Stimulated activated memory B cell treated with anti-CD40 and anti-IgM and Interleukin-4, amounts not matched to agents 10 μg/mL and 1 μg/mL and 100 μg/mL, for 72 hours (primary cell): ENCODE measurements at regions not wholly inside any gene's neighbourhood (a gene's known extent, or its start where the extent isn't known, plus 50 kb on each side); places are given as distances from the start of the nearest gene placed in this dataset.

Experiments
- ATAC-seq: fragments of 150-1000 bp; cut with Tn5 transposase; 2 replicates; pipeline ENCODE4 v1.10.0; 2021
- H3K27ac Mint-ChIP-seq: one replicate; pipeline ENCODE4 v1.8.0; 2022; ENCODE audit warnings: mild to moderate bottlenecking, mixed read lengths
- H3K27me3 Mint-ChIP-seq: one replicate; pipeline ENCODE4 v1.8.0; 2022; ENCODE audit warnings: mixed read lengths
- H3K36me3 Mint-ChIP-seq: one replicate; pipeline ENCODE4 v1.8.0; 2022; ENCODE audit warnings: mixed read lengths
- H3K4me1 Mint-ChIP-seq: one replicate; pipeline ENCODE4 v1.8.0; 2022; ENCODE audit warnings: mixed read lengths
- H3K4me3 Mint-ChIP-seq: one replicate; pipeline ENCODE4 v1.8.0; 2022; ENCODE audit warnings: mild to moderate bottlenecking, moderate library complexity, mixed read lengths
- H3K9me3 Mint-ChIP-seq: one replicate; pipeline ENCODE4 v1.8.0; 2022; ENCODE audit warnings: mixed read lengths

DNA sequence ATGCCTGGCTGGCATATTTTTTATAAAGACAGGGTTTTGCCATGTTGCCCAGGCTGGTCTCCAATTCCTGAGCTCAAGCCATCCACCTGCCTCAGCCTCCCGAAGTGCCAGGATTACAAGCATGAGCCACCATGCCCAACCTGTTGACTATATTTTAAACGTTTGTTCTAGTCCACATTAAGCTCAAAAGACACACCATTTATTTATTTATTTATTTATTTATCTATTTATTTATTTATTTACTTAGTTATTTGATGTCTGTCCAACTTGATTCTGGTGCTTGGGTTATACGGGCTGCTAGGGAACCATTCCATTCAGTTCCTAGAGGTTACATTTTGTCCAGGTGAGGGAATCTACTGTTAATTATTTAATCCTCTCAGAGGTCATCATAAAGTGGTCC is 98.1 kb upstream of the ADGRL4 start:
- ATAC-seq, result no peak
- H3K27ac Mint-ChIP-seq, result no peak overlapping the region
- no peaks in the 10 kb centered on the region for H3K4me1 Mint-ChIP-seq
- no peaks in the 10 kb centered on the region for H3K27me3 Mint-ChIP-seq
- H3K9me3 Mint-ChIP-seq, result no peaks in the 10 kb centered on the region
- H3K4me3 Mint-ChIP-seq, result no peak overlapping the region
- H3K36me3 Mint-ChIP-seq, result no peaks in the 10 kb centered on the region

GRCh38 chr1:79100385-79100784 is 93.9 kb upstream of the ADGRL4 start:
- H3K36me3 Mint-ChIP-seq, result no peaks in the 10 kb centered on the region
- no peak for ATAC-seq
- H3K27ac Mint-ChIP-seq, result no peak overlapping the region
- peaks cover 5% of the 10 kb centered on the region for H3K9me3 Mint-ChIP-seq
- no peak overlapping the region for H3K4me3 Mint-ChIP-seq
- no peaks in the 10 kb centered on the region for H3K4me1 Mint-ChIP-seq
- H3K27me3 Mint-ChIP-seq, result no peaks in the 10 kb centered on the region

DNA sequence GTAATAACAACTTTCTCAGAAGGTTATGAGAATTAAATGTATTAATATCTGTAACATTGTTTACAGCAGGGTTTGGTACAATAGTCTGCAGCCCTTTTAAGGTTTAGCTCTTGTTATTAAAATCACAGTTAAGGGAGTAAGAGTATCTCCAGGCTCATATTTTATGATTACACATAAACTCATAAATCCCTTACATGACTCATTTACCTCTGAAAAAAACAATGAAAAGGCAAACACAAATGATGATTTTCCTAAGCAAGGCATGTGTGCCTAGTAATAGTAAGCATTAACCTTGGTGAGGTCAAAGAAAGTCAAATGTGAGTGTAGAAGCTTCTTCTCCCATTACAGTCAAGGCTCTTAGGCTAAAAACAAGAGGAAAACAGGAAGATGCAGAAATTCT is 84.5 kb upstream of the ADGRL4 start:
- no peak overlapping the region for H3K4me3 Mint-ChIP-seq
- H3K27ac Mint-ChIP-seq, result no peak overlapping the region
- no peaks in the 10 kb centered on the region for H3K9me3 Mint-ChIP-seq
- H3K36me3 Mint-ChIP-seq, result no peaks in the 10 kb centered on the region
- no peaks in the 10 kb centered on the region for H3K27me3 Mint-ChIP-seq
- no peak for ATAC-seq
- H3K4me1 Mint-ChIP-seq, result no peaks in the 10 kb centered on the region

- Mint-ChIP-seq H3K27ac (no peak overlapping the region), H3K9me3 (no peaks in the 10 kb centered on the region), H3K4me1 (no peaks in the 10 kb centered on the region), H3K4me3 (no peak overlapping the region), H3K27me3 (no peaks in the 10 kb centered on the region), H3K36me3 (no peaks in the 10 kb centered on the region)
- no peak for ATAC-seq
Observed at GRCh38 chr1:79089946-79090345, 83.4 kb upstream of the ADGRL4 start.

DNA sequence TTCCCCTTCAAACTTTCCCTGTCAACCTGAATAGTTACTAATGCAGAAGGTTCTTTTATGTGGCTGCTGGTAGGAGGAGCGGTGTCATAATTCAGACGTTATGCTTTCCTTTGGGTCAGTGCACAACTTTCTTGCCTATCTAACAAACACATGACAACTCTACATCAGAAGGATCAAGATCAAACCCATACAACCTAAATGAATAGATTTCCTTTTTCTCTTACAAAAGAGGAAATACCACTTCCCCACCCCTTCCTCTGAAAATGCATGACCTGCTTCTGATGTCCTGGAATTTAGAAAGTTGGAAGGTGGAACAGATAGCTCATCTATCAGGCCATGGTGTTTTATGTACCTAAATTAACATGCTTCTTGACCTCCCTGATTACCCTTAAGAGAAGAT is 75.7 kb upstream of the ADGRL4 start:
- Mint-ChIP-seq H3K9me3 (peaks cover 5% of the 10 kb centered on the region), H3K27ac (no peak overlapping the region), H3K27me3 (no peaks in the 10 kb centered on the region), H3K4me1 (no peaks in the 10 kb centered on the region), H3K36me3 (no peaks in the 10 kb centered on the region), H3K4me3 (no peak overlapping the region)
- no peak for ATAC-seq

DNA sequence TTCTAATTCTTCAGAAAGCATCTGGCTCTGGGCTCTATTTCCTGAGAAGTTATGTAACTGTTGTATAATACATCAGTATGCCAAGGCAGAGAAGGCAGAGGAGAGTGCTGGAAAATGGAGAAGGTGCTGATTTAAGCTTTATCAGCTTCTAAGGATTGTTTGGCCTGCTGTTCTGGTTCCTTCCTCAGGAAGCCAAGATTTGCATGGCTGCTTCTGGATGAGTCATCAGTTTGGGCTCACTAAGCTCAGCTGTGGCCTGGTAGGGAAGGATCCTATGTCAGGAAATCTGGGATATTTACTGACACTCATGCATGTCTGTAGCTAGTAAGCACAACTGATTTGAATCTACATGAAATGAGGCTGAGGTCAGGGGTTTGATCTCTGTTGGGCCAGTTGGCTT is 73.2 kb upstream of the ADGRL4 start:
- H3K4me1 Mint-ChIP-seq, result no peaks in the 10 kb centered on the region
- no peaks in the 10 kb centered on the region for H3K27me3 Mint-ChIP-seq
- H3K36me3 Mint-ChIP-seq, result no peaks in the 10 kb centered on the region
- H3K4me3 Mint-ChIP-seq, result no peak overlapping the region
- H3K9me3 Mint-ChIP-seq, result peaks cover 5% of the 10 kb centered on the region
- ATAC-seq, result no peak
- no peak overlapping the region for H3K27ac Mint-ChIP-seq

GRCh38 chr1:79074975-79075374 is 68.4 kb upstream of the ADGRL4 start:
- no peaks in the 10 kb centered on the region for H3K4me1 Mint-ChIP-seq

DNA sequence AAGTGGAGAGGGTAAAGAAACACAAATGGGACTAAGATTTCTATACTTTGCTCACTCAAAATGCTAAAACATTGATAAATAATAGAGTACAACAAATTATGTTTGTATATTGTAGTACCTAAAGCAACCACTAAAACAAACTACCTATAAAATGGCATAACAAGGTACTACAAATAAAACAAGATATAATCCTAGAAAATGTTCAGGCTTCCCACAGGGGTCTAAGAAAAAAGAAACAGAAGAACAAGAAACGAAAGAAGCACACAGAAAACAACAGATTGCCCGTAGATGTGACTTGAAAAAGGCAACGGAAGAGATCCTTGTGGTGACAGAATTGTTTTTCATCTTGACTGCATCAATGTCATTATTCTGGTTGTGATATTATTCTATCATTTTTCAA is 63.3 kb upstream of the ADGRL4 start:
- no peaks in the 10 kb centered on the region for H3K4me1 Mint-ChIP-seq
- H3K27ac Mint-ChIP-seq, result no peak overlapping the region
- no peak for ATAC-seq
- H3K9me3 Mint-ChIP-seq, result no peaks in the 10 kb centered on the region
- H3K27me3 Mint-ChIP-seq, result no peaks in the 10 kb centered on the region
- H3K4me3 Mint-ChIP-seq, result no peak overlapping the region
- no peaks in the 10 kb centered on the region for H3K36me3 Mint-ChIP-seq

More at GRCh38 chr1:79074975-79075374, 68.4 kb upstream of the ADGRL4 start:
- no peak for ATAC-seq
- no peak overlapping the region for H3K27ac Mint-ChIP-seq
- no peaks in the 10 kb centered on the region for H3K36me3 Mint-ChIP-seq
- H3K9me3 Mint-ChIP-seq, result peaks cover 5% of the 10 kb centered on the region
- no peaks in the 10 kb centered on the region for H3K27me3 Mint-ChIP-seq
- H3K4me3 Mint-ChIP-seq, result no peak overlapping the region

GRCh38 chr1:79059341-79059740 is 52.8 kb upstream of the ADGRL4 start:
- ATAC-seq, result no peak
- Mint-ChIP-seq H3K4me3 (no peak overlapping the region), H3K27ac (no peak overlapping the region), H3K4me1 (no peaks in the 10 kb centered on the region), H3K9me3 (peaks cover 14% of the 10 kb centered on the region), H3K36me3 (no peaks in the 10 kb centered on the region), H3K27me3 (no peaks in the 10 kb centered on the region)
